ENCODE measurements at regions not wholly inside any gene's neighbourhood (a gene's known extent, or its start where the extent isn't known, plus 50 kb on each side); places are given as distances from the start of the nearest gene placed in this dataset.

- Histone ChIP-seq H3K36me3 (ENCODE audit: control insufficient read depth in 1 of 2, insufficient read depth in 2 of 2, low read length in 2 of 2) (no peaks in the 10 kb centered on the region), H3K9me3 (ENCODE audit: control insufficient read depth in 1 of 2, low read length in 2 of 2) (no peaks in the 10 kb centered on the region), H3K27ac (ENCODE audit: low read length) (no peak overlapping the region), H3K4me1 (ENCODE audit: control insufficient read depth in 1 of 2, insufficient read depth in 2 of 2, low read length in 2 of 2) (no peaks in the 10 kb centered on the region), H3K4me3 (ENCODE audit: low read depth in 1 of 2, low read length in 2 of 2) (no peak overlapping the region), H3K27me3 (ENCODE audit: low read depth, low read length) (no peaks in the 10 kb centered on the region)
These were observed 158.3 kb upstream of the BMP4 start for GRCh38 chr14:54114941-54115340.

- no peaks in the 10 kb centered on the region for H3K9me3 ChIP-seq (ENCODE audit: control insufficient read depth in 1 of 2, low read length in 2 of 2)
- no peaks in the 10 kb centered on the region for H3K36me3 ChIP-seq (ENCODE audit: control insufficient read depth in 1 of 2, insufficient read depth in 2 of 2, low read length in 2 of 2)
- H3K27me3 ChIP-seq (ENCODE audit: low read depth, low read length): no peaks in the 10 kb centered on the region
- H3K4me1 ChIP-seq (ENCODE audit: control insufficient read depth in 1 of 2, insufficient read depth in 2 of 2, low read length in 2 of 2): no peaks in the 10 kb centered on the region
- no peak overlapping the region for H3K4me3 ChIP-seq (ENCODE audit: low read depth in 1 of 2, low read length in 2 of 2)
- H3K27ac ChIP-seq (ENCODE audit: low read length): no peak overlapping the region
These were observed 159.7 kb upstream of the BMP4 start for GRCh38 chr14:54116198-54116885.

- no peak overlapping the region for H3K27ac ChIP-seq (ENCODE audit: low read length)
- no peaks in the 10 kb centered on the region for H3K4me1 ChIP-seq (ENCODE audit: control insufficient read depth in 1 of 2, insufficient read depth in 2 of 2, low read length in 2 of 2)
- H3K36me3 ChIP-seq (ENCODE audit: control insufficient read depth in 1 of 2, insufficient read depth in 2 of 2, low read length in 2 of 2): no peaks in the 10 kb centered on the region
- H3K4me3 ChIP-seq (ENCODE audit: low read depth in 1 of 2, low read length in 2 of 2): no peak overlapping the region
- no peaks in the 10 kb centered on the region for H3K9me3 ChIP-seq (ENCODE audit: control insufficient read depth in 1 of 2, low read length in 2 of 2)
- H3K27me3 ChIP-seq (ENCODE audit: low read depth, low read length): no peaks in the 10 kb centered on the region
These were observed 160.3 kb upstream of the BMP4 start for GRCh38 chr14:54116972-54117371.

DNA sequence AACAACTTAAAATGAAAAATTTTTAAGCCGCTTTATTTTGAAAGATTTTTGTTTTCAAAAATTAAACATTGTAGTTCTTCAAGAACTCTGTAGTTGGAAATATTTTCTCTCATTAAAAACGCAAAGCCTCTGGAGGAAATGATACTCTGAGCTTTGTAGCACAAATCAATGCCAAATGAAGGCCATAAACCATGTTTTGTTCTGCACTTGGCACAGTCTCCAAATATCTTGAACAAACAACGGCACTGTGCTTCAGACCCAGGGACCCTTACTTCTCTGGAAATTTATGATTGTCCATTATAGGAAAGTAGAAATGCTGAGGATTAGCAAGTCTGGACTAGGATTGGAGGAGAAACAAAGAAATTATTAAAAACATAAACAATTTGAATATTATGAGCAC is 160.8 kb upstream of the BMP4 start:
- Histone ChIP-seq H3K4me1 (ENCODE audit: control insufficient read depth in 1 of 2, insufficient read depth in 2 of 2, low read length in 2 of 2) (no peaks in the 10 kb centered on the region), H3K27me3 (ENCODE audit: low read depth, low read length) (no peaks in the 10 kb centered on the region), H3K4me3 (ENCODE audit: low read depth in 1 of 2, low read length in 2 of 2) (no peak overlapping the region), H3K27ac (ENCODE audit: low read length) (no peak overlapping the region), H3K36me3 (ENCODE audit: control insufficient read depth in 1 of 2, insufficient read depth in 2 of 2, low read length in 2 of 2) (no peaks in the 10 kb centered on the region), H3K9me3 (ENCODE audit: control insufficient read depth in 1 of 2, low read length in 2 of 2) (no peaks in the 10 kb centered on the region)

- H3K4me1 ChIP-seq (ENCODE audit: control insufficient read depth in 1 of 2, insufficient read depth in 2 of 2, low read length in 2 of 2): no peaks in the 10 kb centered on the region
- no peaks in the 10 kb centered on the region for H3K27me3 ChIP-seq (ENCODE audit: low read depth, low read length)
- H3K36me3 ChIP-seq (ENCODE audit: control insufficient read depth in 1 of 2, insufficient read depth in 2 of 2, low read length in 2 of 2): no peaks in the 10 kb centered on the region
- H3K4me3 ChIP-seq (ENCODE audit: low read depth in 1 of 2, low read length in 2 of 2): no peak overlapping the region
- H3K9me3 ChIP-seq (ENCODE audit: control insufficient read depth in 1 of 2, low read length in 2 of 2): no peaks in the 10 kb centered on the region
- no peak overlapping the region for H3K27ac ChIP-seq (ENCODE audit: low read length)
These were observed 161.3 kb upstream of the BMP4 start for GRCh38 chr14:54117924-54118323.

DNA sequence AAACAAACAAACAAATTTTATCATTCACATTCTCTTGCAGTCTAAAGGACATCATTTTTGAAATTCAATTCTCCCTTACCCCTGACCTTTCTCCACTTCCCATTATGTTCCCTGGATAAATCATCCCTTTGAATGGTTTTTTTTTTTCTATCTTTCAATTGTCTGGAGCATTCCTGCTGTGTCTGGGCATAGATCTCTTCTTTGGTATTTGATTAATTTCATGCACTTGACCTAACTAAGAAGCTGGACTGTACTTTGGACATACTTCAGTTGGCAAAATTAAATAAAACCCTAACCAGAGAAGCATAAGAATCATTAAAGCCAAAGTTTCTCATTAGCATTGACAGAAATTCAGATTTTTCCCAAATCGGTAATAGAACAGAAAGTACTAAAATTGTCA is 163.6 kb upstream of the BMP4 start:
- Histone ChIP-seq H3K27ac (ENCODE audit: low read length) (no peak overlapping the region), H3K36me3 (ENCODE audit: control insufficient read depth in 1 of 2, insufficient read depth in 2 of 2, low read length in 2 of 2) (no peaks in the 10 kb centered on the region), H3K4me3 (ENCODE audit: low read depth in 1 of 2, low read length in 2 of 2) (no peak overlapping the region), H3K27me3 (ENCODE audit: low read depth, low read length) (no peaks in the 10 kb centered on the region), H3K9me3 (ENCODE audit: control insufficient read depth in 1 of 2, low read length in 2 of 2) (no peaks in the 10 kb centered on the region), H3K4me1 (ENCODE audit: control insufficient read depth in 1 of 2, insufficient read depth in 2 of 2, low read length in 2 of 2) (no peaks in the 10 kb centered on the region)

GRCh38 chr14:54121466-54122027 is 164.9 kb upstream of the BMP4 start:
- Histone ChIP-seq H3K4me1 (ENCODE audit: control insufficient read depth in 1 of 2, insufficient read depth in 2 of 2, low read length in 2 of 2) (no peaks in the 10 kb centered on the region), H3K36me3 (ENCODE audit: control insufficient read depth in 1 of 2, insufficient read depth in 2 of 2, low read length in 2 of 2) (no peaks in the 10 kb centered on the region), H3K4me3 (ENCODE audit: low read depth in 1 of 2, low read length in 2 of 2) (no peak overlapping the region), H3K27ac (ENCODE audit: low read length) (no peak overlapping the region), H3K27me3 (ENCODE audit: low read depth, low read length) (no peaks in the 10 kb centered on the region), H3K9me3 (ENCODE audit: control insufficient read depth in 1 of 2, low read length in 2 of 2) (no peaks in the 10 kb centered on the region)

DNA sequence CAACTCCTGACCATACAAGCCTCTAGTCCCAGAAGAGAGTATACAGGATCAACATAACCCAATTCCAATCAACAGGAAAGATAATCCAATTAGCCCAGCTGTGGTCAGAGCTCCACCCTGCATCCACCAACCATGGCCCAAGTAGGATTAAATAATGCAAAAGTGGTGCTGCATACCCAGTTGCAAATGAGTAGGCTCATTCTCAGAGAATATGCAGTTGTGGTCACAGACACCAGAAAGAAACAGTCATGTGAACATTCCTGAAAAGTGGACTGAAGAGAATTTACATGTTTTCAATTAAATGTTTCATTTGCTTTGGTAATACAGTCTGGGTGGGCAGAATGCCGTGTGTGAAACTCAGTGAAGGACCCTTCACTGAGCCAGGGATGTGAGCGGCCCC is 167.2 kb upstream of the BMP4 start:
- no peak overlapping the region for H3K27ac ChIP-seq (ENCODE audit: low read length)
- H3K4me1 ChIP-seq (ENCODE audit: control insufficient read depth in 1 of 2, insufficient read depth in 2 of 2, low read length in 2 of 2): no peaks in the 10 kb centered on the region
- H3K36me3 ChIP-seq (ENCODE audit: control insufficient read depth in 1 of 2, insufficient read depth in 2 of 2, low read length in 2 of 2): no peaks in the 10 kb centered on the region
- no peaks in the 10 kb centered on the region for H3K27me3 ChIP-seq (ENCODE audit: low read depth, low read length)
- H3K9me3 ChIP-seq (ENCODE audit: control insufficient read depth in 1 of 2, low read length in 2 of 2): no peaks in the 10 kb centered on the region
- no peak overlapping the region for H3K4me3 ChIP-seq (ENCODE audit: low read depth in 1 of 2, low read length in 2 of 2)

DNA sequence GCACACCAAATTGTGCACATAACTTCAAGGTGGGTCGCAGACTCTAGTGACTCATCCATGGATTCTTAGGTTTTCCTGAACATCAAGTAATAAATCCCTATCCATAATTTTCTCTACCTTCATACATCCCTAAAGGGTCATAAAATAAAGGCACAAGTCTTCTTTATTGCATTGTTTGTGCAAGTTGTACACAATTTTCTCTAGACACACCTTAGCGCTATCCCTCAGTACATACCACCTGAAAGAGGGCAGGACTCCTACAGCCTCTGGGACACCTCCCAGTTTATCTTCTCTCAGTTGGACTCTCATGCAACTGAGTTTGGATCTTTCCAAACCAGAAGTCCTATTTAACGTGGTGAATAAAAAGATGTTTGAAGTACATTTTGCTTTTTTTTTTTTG is 168.5 kb upstream of the BMP4 start:
- no peaks in the 10 kb centered on the region for H3K27me3 ChIP-seq (ENCODE audit: low read depth, low read length)
- no peaks in the 10 kb centered on the region for H3K4me1 ChIP-seq (ENCODE audit: control insufficient read depth in 1 of 2, insufficient read depth in 2 of 2, low read length in 2 of 2)
- no peaks in the 10 kb centered on the region for H3K9me3 ChIP-seq (ENCODE audit: control insufficient read depth in 1 of 2, low read length in 2 of 2)
- H3K4me3 ChIP-seq (ENCODE audit: low read depth in 1 of 2, low read length in 2 of 2): no peak overlapping the region
- H3K27ac ChIP-seq (ENCODE audit: low read length): no peak overlapping the region
- no peaks in the 10 kb centered on the region for H3K36me3 ChIP-seq (ENCODE audit: control insufficient read depth in 1 of 2, insufficient read depth in 2 of 2, low read length in 2 of 2)

DNA sequence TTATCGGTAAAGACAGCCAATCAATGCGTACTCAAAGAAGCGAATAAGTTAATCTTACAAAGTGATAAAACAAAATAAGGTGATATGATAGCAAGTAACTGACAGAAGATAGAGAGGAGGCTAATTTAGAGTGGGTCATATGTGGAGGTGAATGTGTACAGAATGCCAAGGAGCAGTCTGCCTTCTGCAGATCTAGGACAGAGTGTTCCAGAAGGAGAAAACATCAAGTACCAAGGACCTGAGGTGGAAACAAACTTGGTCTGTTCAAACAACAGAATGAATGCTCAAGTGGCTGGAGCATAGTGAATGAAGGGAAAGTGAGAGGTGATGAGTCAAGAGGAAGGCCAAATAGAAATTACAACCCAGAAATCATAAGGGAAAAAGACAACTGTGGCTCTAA is 170.3 kb upstream of the BMP4 start:
- H3K4me3 ChIP-seq (ENCODE audit: low read depth in 1 of 2, low read length in 2 of 2): no peak overlapping the region

DNA sequence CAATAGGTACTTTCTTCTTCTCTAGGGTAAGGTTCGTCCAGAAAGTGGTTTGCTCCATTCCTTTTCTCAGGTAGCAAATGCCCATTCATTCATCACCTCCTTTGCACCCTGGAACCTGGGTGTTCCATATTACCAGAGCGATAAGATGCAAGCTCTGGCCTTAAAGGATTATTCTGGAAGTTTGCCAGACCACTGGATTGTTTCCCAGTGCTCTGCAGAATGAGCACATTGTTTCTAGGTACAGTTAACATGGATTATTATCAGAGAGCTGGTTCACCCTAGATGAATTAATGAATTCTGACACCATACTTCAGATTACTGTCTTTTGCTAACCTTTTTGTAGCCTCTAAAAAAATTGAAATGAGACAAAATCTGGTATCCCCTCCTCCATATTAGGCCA is 170.9 kb upstream of the BMP4 start:
- Histone ChIP-seq H3K4me1 (ENCODE audit: control insufficient read depth in 1 of 2, insufficient read depth in 2 of 2, low read length in 2 of 2) (no peaks in the 10 kb centered on the region), H3K36me3 (ENCODE audit: control insufficient read depth in 1 of 2, insufficient read depth in 2 of 2, low read length in 2 of 2) (no peaks in the 10 kb centered on the region), H3K27ac (ENCODE audit: low read length) (no peak overlapping the region), H3K27me3 (ENCODE audit: low read depth, low read length) (no peaks in the 10 kb centered on the region), H3K4me3 (ENCODE audit: low read depth in 1 of 2, low read length in 2 of 2) (no peak overlapping the region), H3K9me3 (ENCODE audit: control insufficient read depth in 1 of 2, low read length in 2 of 2) (no peaks in the 10 kb centered on the region)

More for the DNA sequence above, 170.3 kb upstream of the BMP4 start:
- Histone ChIP-seq H3K9me3 (ENCODE audit: control insufficient read depth in 1 of 2, low read length in 2 of 2) (no peaks in the 10 kb centered on the region), H3K27me3 (ENCODE audit: low read depth, low read length) (no peaks in the 10 kb centered on the region), H3K4me1 (ENCODE audit: control insufficient read depth in 1 of 2, insufficient read depth in 2 of 2, low read length in 2 of 2) (no peaks in the 10 kb centered on the region), H3K36me3 (ENCODE audit: control insufficient read depth in 1 of 2, insufficient read depth in 2 of 2, low read length in 2 of 2) (no peaks in the 10 kb centered on the region), H3K27ac (ENCODE audit: low read length) (no peak overlapping the region)
